ENCODE measurements at regions not wholly inside any gene's neighbourhood (a gene's known extent, or its start where the extent isn't known, plus 50 kb on each side); places are given as distances from the start of the nearest gene placed in this dataset.

- TF ChIP-seq, protein P1, sequence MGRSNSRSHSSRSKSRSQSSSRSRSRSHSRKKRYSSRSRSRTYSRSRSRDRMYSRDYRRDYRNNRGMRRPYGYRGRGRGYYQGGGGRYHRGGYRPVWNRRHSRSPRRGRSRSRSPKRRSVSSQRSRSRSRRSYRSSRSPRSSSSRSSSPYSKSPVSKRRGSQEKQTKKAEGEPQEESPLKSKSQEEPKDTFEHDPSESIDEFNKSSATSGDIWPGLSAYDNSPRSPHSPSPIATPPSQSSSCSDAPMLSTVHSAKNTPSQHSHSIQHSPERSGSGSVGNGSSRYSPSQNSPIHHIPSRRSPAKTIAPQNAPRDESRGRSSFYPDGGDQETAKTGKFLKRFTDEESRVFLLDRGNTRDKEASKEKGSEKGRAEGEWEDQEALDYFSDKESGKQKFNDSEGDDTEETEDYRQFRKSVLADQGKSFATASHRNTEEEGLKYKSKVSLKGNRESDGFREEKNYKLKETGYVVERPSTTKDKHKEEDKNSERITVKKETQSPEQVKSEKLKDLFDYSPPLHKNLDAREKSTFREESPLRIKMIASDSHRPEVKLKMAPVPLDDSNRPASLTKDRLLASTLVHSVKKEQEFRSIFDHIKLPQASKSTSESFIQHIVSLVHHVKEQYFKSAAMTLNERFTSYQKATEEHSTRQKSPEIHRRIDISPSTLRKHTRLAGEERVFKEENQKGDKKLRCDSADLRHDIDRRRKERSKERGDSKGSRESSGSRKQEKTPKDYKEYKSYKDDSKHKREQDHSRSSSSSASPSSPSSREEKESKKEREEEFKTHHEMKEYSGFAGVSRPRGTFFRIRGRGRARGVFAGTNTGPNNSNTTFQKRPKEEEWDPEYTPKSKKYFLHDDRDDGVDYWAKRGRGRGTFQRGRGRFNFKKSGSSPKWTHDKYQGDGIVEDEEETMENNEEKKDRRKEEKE (IDR thresholded peaks at IDR 0.05; ENCODE audit: borderline replicate concordance in 1 of 2, control insufficient read depth in 1 of 2, low read depth in 2 of 2, low read length in 1 of 2) = no peak
- TF ChIP-seq AFF1 (IDR thresholded peaks at IDR 0.05; ENCODE audit: low read depth in 1 of 2, partially characterized antibody in 2 of 2) (peak in 1 of 2 experiments; percentile 20), MYC (IDR thresholded peaks at IDR 0.05; ENCODE audit: low read depth, low read length) (no peak), MYC (CRISPR knock-in tag; IDR thresholded peaks at IDR 0.05; ENCODE audit: borderline replicate concordance, low read depth) (0 out of 2 replicates have a peak, but pooled peaks have one; percentile 38), MCM2 (IDR thresholded peaks at IDR 0.05; ENCODE audit: low read depth) (no peak), SMAD4 (CRISPR knock-in tag; conservative IDR thresholded peaks at IDR 0.05) (no peak), CBX1 (IDR thresholded peaks at IDR 0.05; ENCODE audit: low read depth) (no peak), ZNF507 (tag; conservative IDR thresholded peaks at IDR 0.05) (no peak), ZNF263 (CRISPR knock-in tag; IDR thresholded peaks at IDR 0.05; ENCODE audit: borderline replicate concordance) (no peak)
- TF ChIP-seq, protein P2, sequence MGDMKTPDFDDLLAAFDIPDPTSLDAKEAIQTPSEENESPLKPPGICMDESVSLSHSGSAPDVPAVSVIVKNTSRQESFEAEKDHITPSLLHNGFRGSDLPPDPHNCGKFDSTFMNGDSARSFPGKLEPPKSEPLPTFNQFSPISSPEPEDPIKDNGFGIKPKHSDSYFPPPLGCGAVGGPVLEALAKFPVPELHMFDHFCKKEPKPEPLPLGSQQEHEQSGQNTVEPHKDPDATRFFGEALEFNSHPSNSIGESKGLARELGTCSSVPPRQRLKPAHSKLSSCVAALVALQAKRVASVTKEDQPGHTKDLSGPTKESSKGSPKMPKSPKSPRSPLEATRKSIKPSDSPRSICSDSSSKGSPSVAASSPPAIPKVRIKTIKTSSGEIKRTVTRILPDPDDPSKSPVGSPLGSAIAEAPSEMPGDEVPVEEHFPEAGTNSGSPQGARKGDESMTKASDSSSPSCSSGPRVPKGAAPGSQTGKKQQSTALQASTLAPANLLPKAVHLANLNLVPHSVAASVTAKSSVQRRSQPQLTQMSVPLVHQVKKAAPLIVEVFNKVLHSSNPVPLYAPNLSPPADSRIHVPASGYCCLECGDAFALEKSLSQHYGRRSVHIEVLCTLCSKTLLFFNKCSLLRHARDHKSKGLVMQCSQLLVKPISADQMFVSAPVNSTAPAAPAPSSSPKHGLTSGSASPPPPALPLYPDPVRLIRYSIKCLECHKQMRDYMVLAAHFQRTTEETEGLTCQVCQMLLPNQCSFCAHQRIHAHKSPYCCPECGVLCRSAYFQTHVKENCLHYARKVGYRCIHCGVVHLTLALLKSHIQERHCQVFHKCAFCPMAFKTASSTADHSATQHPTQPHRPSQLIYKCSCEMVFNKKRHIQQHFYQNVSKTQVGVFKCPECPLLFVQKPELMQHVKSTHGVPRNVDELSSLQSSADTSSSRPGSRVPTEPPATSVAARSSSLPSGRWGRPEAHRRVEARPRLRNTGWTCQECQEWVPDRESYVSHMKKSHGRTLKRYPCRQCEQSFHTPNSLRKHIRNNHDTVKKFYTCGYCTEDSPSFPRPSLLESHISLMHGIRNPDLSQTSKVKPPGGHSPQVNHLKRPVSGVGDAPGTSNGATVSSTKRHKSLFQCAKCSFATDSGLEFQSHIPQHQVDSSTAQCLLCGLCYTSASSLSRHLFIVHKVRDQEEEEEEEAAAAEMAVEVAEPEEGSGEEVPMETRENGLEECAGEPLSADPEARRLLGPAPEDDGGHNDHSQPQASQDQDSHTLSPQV (IDR thresholded peaks at IDR 0.05) = peak; percentile 8; the same call in 1 of the 2 replicates
- TF ChIP-seq, protein P3, sequence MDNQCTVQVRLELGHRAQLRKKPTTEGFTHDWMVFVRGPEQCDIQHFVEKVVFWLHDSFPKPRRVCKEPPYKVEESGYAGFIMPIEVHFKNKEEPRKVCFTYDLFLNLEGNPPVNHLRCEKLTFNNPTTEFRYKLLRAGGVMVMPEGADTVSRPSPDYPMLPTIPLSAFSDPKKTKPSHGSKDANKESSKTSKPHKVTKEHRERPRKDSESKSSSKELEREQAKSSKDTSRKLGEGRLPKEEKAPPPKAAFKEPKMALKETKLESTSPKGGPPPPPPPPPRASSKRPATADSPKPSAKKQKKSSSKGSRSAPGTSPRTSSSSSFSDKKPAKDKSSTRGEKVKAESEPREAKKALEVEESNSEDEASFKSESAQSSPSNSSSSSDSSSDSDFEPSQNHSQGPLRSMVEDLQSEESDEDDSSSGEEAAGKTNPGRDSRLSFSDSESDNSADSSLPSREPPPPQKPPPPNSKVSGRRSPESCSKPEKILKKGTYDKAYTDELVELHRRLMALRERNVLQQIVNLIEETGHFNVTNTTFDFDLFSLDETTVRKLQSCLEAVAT (IDR thresholded peaks at IDR 0.05) = peak in 1 of 2 experiments; percentile 78; a peak in 2 of 4 replicates
- TF ChIP-seq, protein P4, sequence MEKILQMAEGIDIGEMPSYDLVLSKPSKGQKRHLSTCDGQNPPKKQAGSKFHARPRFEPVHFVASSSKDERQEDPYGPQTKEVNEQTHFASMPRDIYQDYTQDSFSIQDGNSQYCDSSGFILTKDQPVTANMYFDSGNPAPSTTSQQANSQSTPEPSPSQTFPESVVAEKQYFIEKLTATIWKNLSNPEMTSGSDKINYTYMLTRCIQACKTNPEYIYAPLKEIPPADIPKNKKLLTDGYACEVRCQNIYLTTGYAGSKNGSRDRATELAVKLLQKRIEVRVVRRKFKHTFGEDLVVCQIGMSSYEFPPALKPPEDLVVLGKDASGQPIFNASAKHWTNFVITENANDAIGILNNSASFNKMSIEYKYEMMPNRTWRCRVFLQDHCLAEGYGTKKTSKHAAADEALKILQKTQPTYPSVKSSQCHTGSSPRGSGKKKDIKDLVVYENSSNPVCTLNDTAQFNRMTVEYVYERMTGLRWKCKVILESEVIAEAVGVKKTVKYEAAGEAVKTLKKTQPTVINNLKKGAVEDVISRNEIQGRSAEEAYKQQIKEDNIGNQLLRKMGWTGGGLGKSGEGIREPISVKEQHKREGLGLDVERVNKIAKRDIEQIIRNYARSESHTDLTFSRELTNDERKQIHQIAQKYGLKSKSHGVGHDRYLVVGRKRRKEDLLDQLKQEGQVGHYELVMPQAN (IDR thresholded peaks at IDR 0.05; ENCODE audit: borderline replicate concordance) = no peak
Observed at GRCh38 chr4:79213010-79213409, 112.9 kb downstream of the NAA11 start (continued).

Measured in K562 (cell line).